Fibroblast of skin of back (primary cell): ENCODE measurements at regions not wholly inside any gene's neighbourhood (a gene's known extent, or its start where the extent isn't known, plus 50 kb on each side); places are given as distances from the start of the nearest gene placed in this dataset.
"Not testable (repeated sequence)": the region's sequence is repeated elsewhere in the genome, so short reads cannot be mapped to it uniquely, and the experiment has no call there.

ENCODE experiments used
- DNase-seq: peaks from one replicate; pipeline ENCODE4 v3.0.0-alpha.2; 2013

GRCh38 chr6:139473731-139474130 lies 99.3 kb upstream of the CITED2 start:
- peak; percentile 24 for DNase-seq

GRCh38 chr6:139473231-139473701 lies 98.8 kb upstream of the CITED2 start:
- peak; percentile 16 for DNase-seq

GRCh38 chr6:139472351-139473015 lies 98.0 kb upstream of the CITED2 start:
- DNase-seq: peak; percentile 28

- DNase-seq: no peak
Measured at GRCh38 chr6:139470997-139471396, 96.5 kb upstream of the CITED2 start.

- no peak for DNase-seq
Measured at GRCh38 chr6:139468178-139468819, 93.9 kb upstream of the CITED2 start.

- peak; percentile 40 for DNase-seq
Measured at GRCh38 chr6:139457476-139457875, 83.0 kb upstream of the CITED2 start.

- no peak for DNase-seq
Measured at GRCh38 chr6:139452148-139452876, 77.9 kb upstream of the CITED2 start.

DNA sequence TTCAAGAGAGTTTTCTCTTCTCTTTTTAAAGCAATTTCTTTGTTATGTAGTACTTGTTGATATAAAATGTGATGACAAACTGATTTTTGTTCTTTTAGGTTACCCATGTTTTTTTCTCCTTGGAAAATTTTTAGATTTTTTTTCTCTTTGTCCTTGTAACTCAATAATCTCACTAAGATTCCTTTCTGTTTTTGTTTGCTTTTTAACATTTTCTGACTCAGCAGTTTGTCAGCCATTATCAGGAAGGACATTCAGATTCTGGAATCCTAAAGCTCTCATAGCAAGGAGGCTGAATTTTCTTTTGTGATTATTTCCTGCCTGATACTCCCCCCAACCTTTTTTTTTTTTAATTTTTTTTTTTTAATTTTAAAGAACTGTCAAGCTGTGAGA lies 75.2 kb upstream of the CITED2 start:
- peak; percentile 54 for DNase-seq

DNA sequence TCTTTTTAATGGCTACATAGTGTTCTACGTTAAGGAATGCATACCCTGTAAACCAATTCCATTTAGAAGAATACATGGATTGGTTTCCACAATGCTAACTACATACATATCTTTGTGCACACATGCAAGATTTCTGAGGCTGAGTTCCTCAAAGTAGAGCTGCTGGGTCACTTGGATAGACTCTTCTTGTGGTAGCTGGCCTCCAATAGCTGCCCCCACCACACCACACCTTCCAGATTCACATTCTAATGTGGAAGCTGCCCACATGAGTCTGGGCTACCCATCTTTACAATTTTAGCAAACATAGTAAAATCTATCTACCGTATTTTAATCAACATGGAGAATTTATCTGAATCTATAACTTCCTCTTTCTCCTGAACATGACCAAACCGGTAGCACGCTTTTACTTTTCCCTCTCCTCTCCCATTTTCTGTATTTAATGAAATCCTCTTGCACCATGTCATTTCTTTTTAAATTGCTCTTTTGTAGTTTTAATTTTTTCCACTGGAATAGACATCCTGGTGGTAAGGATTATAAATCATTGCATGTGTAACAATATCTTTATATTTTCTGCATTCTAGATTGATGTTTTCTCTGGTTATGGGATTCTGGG lies 74.7 kb upstream of the CITED2 start:
- DNase-seq: no peak

GRCh38 chr6:139448051-139448649 lies 73.7 kb upstream of the CITED2 start:
- peak; percentile 31 for DNase-seq

- DNase-seq: no peak
Measured at GRCh38 chr6:139447656-139447975, 73.2 kb upstream of the CITED2 start.

DNA sequence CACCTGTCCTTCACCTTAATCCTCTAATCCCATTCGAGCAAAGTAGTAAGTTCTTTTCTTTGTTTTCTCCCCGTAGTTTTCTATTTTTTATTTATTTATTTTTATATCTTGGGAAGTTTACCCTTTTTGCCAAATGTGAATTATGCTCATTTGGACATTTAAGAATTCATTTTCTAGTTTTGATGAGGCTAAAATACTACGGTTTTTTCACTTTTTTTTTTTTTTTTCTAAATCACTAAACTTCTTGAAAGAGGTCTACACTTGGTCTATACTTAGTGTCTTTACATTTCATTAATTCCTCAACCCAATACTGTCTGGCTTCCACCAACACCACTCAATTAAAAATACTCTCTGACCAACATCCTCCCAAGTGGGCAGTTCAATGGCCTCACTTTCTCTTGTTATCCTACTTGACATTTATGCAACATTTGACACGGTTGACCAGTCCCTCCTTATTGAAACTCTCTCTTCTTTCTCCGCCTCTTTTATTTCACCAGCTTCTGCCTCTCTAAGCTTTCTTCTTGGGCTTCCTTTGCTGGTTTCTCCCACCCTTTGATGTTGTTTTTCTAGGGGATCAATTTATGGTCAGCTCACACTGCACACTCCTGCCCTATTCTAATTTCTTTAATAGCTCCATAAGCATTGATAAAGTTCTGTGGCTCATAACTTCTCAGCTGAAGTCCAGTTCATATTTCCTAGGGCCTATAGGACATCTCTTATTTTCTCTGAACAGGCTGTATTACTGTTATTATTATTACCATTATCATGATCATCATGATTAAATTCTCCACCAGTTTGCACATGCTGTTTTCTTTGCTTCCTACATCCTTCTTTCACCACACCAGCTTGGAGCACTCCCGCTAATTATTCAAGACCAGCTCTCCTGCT lies 72.6 kb upstream of the CITED2 start:
- DNase-seq: no peak

DNA sequence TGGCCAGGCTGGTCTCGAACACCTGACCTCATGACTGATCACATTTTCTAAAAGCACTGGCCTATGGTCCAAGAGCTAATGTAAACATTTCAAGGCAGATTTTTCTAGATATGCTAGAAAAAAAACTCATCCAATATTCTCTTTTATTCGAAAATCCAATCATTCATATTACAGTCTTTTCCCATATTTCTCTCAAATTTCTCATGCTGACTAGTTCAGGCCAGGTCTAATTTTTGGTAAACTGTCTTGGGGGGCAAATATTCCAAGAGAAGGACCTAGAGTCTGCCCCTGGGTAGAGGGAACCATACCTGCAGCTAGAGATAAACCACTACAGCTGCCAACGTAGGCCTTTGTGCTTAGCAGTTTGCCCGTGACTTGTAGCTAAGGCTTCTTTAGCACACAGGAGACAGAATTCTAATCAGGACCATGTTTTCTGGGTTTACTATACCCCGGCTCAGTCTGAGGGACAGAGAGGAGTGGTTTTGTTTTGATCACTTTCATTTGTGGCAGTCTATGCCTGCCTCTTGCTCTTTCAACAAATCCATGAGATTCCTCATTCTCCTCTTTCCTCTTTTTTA lies 71.8 kb upstream of the CITED2 start:
- DNase-seq: no peak

DNA sequence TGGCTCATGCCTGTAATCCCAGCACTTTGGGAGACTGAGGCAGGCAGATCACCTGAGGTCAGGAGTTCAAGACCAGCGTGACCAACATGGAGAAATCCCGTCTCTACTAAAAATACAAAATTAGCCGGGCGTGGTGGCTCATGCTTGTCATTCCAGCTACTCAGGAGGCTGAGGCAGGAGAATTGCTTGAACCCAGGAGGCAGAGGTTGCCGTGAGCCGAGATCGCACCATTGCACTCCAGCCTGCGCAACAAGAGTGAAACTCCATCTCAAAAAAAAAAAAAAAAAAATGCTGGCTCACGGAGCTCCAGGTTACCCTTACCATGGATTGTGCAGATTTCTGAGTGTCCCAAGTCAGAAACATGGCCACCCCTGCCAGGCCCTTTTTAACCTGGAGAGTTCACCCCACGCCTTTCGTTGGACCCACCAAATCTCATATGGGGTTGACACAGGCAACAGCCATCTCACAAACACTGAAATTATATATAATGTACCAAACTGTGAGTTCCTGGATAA lies 69.9 kb upstream of the CITED2 start:
- not testable (repeated sequence) for DNase-seq

DNA sequence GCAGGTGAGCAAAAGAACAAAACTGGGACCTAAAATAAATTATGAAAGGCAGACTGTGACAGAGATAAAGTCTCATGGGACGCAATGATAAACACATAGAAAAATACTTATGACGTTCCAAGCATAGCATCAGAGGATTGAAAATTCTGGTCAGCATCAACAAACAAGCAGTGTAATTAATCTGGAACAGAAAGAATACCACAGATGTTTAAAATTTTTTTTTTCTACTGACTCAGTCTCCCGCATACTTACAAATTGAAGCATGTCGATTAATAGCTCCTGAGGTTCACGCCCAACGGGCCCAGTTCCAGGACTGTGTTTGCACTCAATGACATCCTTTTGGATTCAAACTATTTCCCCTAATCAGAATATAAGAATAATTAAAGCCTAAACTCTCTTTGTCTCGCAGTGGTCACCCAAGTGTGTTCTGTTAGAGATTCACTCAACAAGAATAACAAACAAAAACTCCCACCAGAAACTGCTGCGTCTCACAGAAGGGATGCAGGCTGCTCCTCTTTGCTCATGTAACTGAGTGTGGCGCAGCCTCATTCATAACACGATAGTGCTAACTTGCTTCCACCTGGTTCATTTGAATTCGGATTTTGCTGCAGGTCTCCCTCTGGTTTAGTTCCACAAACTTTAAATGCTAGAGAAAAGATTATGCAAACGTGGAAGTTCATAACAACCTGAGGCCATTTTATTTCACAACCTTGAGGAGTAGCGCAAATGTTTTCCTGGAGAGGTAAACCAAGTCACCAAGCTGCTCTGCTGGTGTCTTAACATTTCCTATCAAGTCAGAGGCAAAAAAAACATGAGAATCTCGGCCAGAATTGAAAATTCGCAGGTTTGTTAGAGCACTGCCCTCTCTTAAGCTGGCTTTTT lies 69.0 kb upstream of the CITED2 start:
- DNase-seq: peak; percentile 46

- DNase-seq: no peak
Measured at GRCh38 chr6:139442188-139442671, 67.8 kb upstream of the CITED2 start.

- DNase-seq: no peak
Measured at GRCh38 chr6:139439349-139439748, 64.9 kb upstream of the CITED2 start.

- no peak for DNase-seq
Measured at GRCh38 chr6:139438775-139439174, 64.3 kb upstream of the CITED2 start.

GRCh38 chr6:139436957-139437348 lies 62.5 kb upstream of the CITED2 start:
- no peak for DNase-seq
